Lower leg skin (tissue), 3 donors: ENCODE measurements at regions not wholly inside any gene's neighbourhood (a gene's known extent, or its start where the extent isn't known, plus 50 kb on each side); places are given as distances from the start of the nearest gene placed in this dataset.

ENCODE experiments used
- POLR2A ChIP-seq, 2 donors: fragments of 450-650 bp; IDR thresholded peaks; one replicate each; pipeline ENCODE4 v1.6.1; 2016 to 2017; ENCODE audit warnings: antibody characterized with exemption in 2 of 2, mild to moderate bottlenecking in 1 of 2, moderate library complexity in 1 of 2
- TF ChIP-seq, protein P1 (sequence below), 3 donors: fragments of 450-650 bp; IDR thresholded peaks; one replicate each; pipeline ENCODE4 v1.5.1; 2016; ENCODE audit warnings: antibody characterized with exemption in 3 of 3, mild to moderate bottlenecking in 3 of 3, moderate library complexity in 2 of 3

DNA sequence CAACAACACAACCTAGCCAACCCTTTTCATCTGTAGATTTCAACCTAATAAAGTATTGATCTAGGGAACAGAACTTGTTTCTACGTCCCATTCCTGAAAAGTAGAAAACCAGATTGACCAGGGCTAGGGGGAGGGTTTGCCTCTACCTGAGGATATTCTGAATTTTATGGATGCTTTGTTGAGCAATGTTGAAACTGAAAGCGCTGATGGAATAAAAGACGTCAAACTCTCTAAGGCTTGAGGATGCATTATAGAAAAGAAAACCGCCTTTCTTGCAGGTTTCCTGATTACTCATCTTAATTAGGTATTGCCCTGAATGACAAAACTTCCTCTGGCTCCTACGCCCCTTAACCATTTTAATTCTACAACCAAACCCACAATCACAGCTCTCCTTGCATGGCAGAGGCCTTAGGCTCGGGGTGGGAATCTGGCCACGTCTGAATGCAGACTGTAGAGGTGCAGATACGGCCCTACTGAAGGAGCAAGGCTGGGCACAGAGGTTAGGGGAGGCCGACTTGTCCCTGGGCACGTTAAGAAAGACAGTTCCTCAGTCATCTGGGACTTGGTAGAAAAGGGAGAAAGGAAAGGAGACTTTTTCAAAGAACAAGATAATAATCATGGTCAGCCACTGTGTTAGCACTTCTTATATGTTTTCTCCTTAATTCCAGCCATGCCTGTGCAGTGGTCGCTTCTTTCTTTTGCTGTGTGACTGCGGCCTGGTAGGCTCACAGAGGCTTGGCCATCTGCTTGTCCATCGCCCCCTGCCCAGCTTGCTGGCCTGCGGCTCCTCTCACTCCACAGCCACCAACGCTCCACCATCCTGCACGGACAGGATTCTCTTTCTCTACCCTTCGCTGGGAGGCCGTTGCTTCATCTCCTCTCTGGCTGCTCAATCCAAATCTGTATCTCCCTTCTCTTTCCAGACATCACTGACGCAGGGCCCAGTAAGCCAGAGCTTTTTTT is 209.5 kb downstream of the VAPA start:
- TF ChIP-seq, protein P1, sequence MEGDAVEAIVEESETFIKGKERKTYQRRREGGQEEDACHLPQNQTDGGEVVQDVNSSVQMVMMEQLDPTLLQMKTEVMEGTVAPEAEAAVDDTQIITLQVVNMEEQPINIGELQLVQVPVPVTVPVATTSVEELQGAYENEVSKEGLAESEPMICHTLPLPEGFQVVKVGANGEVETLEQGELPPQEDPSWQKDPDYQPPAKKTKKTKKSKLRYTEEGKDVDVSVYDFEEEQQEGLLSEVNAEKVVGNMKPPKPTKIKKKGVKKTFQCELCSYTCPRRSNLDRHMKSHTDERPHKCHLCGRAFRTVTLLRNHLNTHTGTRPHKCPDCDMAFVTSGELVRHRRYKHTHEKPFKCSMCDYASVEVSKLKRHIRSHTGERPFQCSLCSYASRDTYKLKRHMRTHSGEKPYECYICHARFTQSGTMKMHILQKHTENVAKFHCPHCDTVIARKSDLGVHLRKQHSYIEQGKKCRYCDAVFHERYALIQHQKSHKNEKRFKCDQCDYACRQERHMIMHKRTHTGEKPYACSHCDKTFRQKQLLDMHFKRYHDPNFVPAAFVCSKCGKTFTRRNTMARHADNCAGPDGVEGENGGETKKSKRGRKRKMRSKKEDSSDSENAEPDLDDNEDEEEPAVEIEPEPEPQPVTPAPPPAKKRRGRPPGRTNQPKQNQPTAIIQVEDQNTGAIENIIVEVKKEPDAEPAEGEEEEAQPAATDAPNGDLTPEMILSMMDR (IDR thresholded peaks at IDR 0.05) = no peak
- TF ChIP-seq POLR2A (IDR thresholded peaks at IDR 0.05) = no peak
